Ishikawa (cell line): ENCODE measurements at regions not wholly inside any gene's neighbourhood (a gene's known extent, or its start where the extent isn't known, plus 50 kb on each side); places are given as distances from the start of the nearest gene placed in this dataset.

Experiments
- CREB1 ChIP-seq: IDR thresholded peaks from 2 replicates; pipeline ENCODE4 v1.6.1; 2012; ENCODE audit warnings: low read depth
- EP300 ChIP-seq: IDR thresholded peaks from 2 replicates; pipeline ENCODE4 v1.6.1; 2012; ENCODE audit warnings: borderline replicate concordance
- NFIC ChIP-seq: IDR thresholded peaks from 2 replicates; pipeline ENCODE4 v1.6.1; 2012
- TEAD4 ChIP-seq: IDR thresholded peaks from 2 replicates; pipeline ENCODE4 v1.6.1; 2012
- YY1 ChIP-seq: IDR thresholded peaks from 2 replicates; pipeline ENCODE4 v1.6.1; 2012; ENCODE audit warnings: low read depth
- TF ChIP-seq, protein P1 (sequence below): IDR thresholded peaks from 2 replicates; pipeline ENCODE4 v1.6.1; 2012; ENCODE audit warnings: low read depth, mild to moderate bottlenecking
- TF ChIP-seq, protein P2 (sequence below): IDR thresholded peaks from 2 replicates; pipeline ENCODE4 v1.6.1; 2012

DNA sequence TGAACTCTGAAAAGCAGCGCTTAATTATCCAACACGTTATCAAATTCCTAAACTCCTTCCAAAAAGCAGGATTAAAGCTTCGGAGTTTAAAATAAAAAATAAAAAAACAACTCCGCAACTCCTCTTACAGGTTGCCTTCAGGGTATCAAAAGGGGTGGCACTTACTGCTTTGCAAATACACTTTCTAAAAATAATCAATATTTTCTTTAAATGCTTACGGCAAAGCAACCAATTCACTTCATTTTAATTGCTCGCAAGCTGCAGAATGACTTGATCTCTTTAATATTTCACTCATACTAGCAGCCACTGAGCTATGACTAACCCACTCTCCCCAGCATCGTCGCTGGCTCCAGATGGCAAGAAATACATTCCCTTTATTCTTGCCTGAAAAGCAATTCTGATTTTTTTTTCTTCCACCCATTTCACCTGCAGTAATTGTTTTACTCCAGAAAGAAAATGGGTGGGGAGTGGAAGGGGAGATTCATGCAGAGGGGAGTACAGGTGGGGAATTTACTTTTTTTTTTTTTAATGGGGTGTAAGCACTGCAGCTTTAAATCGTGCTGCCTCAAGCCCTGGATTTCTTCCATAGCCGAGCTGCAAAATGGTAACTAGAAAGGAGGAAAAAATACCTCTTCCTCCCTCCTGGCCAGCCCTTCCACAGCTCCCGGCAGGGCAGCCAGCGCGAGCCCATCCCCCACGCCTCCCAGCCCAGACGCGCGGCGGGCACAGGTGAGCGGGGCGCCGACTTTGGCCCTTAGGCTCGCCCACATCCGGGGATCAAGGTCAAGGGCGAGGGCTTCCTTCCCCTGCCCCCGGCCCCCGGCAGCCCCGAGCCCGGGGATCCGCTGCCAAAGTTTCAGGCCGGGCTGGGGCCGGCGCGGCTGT is 54.2 kb upstream of the FHIP2A start:
- TF ChIP-seq EP300 (no peak), TEAD4 (no peak), CREB1 (no peak), YY1 (0 out of 2 replicates have a peak, but pooled peaks have one; percentile 39), NFIC (no peak)
- TF ChIP-seq, protein P1, sequence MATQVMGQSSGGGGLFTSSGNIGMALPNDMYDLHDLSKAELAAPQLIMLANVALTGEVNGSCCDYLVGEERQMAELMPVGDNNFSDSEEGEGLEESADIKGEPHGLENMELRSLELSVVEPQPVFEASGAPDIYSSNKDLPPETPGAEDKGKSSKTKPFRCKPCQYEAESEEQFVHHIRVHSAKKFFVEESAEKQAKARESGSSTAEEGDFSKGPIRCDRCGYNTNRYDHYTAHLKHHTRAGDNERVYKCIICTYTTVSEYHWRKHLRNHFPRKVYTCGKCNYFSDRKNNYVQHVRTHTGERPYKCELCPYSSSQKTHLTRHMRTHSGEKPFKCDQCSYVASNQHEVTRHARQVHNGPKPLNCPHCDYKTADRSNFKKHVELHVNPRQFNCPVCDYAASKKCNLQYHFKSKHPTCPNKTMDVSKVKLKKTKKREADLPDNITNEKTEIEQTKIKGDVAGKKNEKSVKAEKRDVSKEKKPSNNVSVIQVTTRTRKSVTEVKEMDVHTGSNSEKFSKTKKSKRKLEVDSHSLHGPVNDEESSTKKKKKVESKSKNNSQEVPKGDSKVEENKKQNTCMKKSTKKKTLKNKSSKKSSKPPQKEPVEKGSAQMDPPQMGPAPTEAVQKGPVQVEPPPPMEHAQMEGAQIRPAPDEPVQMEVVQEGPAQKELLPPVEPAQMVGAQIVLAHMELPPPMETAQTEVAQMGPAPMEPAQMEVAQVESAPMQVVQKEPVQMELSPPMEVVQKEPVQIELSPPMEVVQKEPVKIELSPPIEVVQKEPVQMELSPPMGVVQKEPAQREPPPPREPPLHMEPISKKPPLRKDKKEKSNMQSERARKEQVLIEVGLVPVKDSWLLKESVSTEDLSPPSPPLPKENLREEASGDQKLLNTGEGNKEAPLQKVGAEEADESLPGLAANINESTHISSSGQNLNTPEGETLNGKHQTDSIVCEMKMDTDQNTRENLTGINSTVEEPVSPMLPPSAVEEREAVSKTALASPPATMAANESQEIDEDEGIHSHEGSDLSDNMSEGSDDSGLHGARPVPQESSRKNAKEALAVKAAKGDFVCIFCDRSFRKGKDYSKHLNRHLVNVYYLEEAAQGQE: no peak
- TF ChIP-seq, protein P2, sequence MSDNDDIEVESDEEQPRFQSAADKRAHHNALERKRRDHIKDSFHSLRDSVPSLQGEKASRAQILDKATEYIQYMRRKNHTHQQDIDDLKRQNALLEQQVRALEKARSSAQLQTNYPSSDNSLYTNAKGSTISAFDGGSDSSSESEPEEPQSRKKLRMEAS: peak; percentile 33; the same call in 1 of the 2 replicates
